GM12872 (cell line): ENCODE measurements at regions not wholly inside any gene's neighbourhood (a gene's known extent, or its start where the extent isn't known, plus 50 kb on each side); places are given as distances from the start of the nearest gene placed in this dataset.

Experiments
- TF ChIP-seq, protein P1 (sequence below): IDR thresholded peaks from 3 replicates; pipeline ENCODE4 v1.5.1; 2011; ENCODE audit warnings: low read depth, mild to moderate bottlenecking, low read length, moderate library complexity; ENCODE audit not compliant: insufficient read depth

DNA sequence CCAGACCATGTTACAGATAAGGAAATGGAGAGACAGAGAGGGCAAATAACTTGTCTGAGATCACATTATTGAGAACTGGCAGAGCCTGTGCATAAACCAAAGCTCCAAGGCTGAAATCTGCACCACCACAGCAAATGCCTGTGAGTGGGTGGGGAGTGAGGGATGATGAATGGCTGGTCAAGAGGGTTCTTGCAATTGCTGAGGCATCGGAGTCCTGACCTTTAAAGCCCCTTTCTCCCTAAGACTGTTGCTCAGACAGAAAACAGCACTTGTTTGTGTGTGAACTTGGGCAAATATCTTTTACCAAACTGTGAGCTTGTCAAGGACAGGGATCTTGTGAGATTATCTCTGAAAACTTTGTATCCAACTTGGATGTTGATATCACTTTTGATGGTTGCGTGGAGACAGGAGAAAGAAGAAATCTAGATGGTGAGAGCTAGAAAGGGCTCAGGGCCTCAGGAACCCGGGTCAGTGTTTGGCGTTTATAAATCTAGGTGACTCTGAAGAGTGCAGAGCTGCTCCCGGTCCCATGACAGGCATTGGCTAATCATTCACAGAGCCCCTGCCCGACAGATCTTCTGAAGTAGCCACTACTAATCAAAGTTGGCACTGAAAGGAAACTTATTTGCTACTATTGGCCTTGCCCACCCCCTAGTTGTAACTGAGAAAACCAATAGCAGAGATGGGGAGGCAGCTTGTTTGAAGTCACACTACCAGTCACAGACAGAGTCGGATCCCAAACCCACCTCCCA lies 122.3 kb downstream of the FOXD2 start:
- TF ChIP-seq, protein P1, sequence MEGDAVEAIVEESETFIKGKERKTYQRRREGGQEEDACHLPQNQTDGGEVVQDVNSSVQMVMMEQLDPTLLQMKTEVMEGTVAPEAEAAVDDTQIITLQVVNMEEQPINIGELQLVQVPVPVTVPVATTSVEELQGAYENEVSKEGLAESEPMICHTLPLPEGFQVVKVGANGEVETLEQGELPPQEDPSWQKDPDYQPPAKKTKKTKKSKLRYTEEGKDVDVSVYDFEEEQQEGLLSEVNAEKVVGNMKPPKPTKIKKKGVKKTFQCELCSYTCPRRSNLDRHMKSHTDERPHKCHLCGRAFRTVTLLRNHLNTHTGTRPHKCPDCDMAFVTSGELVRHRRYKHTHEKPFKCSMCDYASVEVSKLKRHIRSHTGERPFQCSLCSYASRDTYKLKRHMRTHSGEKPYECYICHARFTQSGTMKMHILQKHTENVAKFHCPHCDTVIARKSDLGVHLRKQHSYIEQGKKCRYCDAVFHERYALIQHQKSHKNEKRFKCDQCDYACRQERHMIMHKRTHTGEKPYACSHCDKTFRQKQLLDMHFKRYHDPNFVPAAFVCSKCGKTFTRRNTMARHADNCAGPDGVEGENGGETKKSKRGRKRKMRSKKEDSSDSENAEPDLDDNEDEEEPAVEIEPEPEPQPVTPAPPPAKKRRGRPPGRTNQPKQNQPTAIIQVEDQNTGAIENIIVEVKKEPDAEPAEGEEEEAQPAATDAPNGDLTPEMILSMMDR = no peak

DNA sequence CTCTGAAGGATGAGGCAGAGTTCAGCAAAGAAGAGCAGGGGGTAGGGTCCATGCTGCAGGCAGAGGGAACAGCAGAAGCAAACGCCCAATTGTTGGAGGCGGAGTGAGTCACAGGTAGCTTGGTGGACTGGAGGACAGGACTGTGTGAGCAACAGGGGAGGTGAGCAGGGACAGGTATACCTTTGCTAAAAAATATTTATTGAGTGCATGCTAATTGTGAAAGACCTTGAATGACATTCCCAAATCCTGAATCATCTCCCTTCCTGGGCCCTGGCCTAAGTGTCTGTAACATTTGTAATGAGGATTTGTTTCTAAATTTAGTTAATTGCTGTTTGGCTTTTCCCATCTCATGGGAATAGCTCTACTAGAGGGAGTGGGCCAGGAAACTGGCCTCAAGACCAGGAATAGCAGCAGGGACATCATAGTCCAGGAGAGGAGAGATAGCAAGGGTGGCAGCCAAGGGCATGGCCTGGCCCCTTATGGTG lies 123.7 kb downstream of the FOXD2 start:
- TF ChIP-seq, protein P1 = no peak

DNA sequence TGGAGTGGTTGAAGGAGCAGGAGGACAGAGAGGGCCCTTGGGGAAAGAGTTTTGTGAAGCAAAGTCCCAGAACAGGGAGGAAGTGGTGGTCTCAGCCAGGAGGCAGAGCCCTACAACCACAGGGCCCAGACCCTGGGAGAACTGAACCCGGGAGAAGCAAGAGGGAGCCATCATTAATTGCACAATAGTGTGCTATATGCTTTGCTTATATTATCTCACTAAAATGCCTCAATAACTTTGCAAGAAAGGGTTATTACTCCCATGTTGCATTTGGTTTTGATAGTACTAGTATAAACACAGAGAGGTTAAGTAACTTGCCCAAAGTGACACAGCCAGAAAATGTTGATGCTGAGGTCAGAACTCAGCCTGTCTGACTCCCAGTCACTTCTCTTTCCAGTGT lies 124.3 kb downstream of the FOXD2 start:
- TF ChIP-seq, protein P1 = no peak

DNA sequence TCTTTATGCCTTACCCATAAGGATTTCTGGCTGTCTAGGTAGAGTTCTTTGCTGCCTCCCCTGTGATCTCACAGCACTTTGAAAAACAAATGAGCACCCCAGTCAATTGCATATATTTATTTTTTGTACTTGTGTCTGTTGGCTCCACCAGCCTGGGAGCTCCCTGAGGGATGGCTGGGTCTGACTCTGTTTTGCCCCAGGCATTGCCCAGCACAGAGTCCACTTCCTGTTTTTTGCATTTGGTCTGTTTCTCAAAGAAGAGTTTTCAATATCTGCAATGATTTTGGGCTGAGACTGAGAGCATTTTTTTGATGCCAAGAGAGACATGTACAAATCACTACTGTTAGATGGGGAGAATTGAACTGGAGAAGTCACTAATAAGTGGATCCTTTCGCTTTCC lies 125.0 kb downstream of the FOXD2 start:
- TF ChIP-seq, protein P1 = no peak

DNA sequence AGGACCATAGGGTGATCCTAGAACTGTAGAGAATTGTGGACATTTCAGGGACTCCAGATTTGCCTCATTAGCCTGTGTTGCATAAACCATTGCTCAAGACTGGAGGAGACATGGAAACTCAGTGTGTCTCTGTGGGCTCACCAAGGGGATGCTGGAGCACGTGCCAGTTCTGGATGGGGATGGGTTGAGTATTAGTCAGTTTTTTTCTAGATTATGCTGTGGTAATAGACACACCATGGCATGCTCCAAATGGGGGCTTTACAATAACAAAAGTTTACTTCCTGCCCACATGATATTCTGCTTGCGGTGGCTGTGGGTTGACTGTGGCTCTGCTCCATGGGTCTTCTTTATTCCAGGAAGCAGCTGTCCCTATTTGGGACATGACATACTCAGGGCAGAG lies 125.4 kb downstream of the FOXD2 start:
- TF ChIP-seq, protein P1 = no peak

DNA sequence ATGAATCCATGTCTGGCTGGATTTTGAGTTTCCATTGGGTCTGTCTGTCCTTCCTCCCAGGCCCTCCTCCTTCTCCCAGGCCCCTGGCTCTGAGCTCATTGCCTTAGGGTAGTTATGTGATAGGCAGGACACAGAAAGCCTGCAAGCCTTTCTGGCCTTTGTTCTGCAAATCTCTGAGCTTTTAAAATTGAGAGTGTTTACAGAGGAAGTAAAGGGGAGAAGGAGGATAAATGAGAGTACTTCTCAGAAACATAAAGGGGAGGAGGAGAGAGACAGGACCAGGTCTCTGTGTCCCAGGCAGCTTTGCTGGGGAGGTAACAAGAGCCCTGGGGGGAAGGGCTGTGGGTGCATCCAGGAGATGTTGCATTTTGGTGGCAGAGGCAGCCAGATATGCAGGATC lies 126.7 kb downstream of the FOXD2 start:
- TF ChIP-seq, protein P1 = no peak

DNA sequence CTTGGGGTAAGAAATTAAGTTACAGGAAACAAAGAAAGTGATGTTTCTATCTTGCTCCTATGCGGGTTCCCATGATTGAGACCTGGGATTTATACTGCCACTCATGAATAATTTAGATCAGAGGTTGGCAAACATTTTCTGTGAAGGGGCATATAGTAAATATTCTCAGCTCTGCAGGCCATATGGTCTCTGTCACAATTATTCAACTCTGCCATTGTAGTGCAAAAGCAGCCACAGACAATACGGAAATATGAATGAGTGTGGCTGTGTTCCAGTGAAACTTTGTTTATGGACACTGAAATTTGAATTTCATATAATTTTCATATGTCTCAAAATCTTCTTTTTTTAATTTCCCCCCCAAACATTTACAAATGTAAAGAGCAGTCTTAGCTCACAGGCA lies 127.2 kb downstream of the FOXD2 start:
- TF ChIP-seq, protein P1 = no peak

DNA sequence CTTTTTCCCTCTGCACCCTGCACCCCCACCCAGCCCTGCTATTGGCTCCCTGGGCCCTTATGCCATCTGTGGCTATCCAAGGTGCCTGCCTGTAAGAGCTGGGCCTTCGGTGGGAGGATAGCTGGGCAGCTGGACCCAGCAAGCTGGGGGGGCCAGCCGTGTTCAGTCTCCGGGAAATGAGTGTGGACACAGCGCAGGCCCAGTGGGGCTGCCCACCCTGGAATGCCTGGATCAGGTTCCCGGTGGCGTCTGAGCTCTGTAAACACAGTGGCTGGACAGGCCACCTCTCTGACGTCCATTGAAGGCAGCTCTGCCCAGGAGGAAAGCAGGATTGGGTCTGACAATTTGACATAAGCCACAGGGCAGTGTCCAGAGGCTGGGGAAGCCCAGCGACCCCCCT lies 127.8 kb downstream of the FOXD2 start:
- TF ChIP-seq, protein P1 = no peak
